ENCODE measurements at regions not wholly inside any gene's neighbourhood (a gene's known extent, or its start where the extent isn't known, plus 50 kb on each side); places are given as distances from the start of the nearest gene placed in this dataset.
A peak's percentile ranks its signal among the peaks of the same experiment; 100 is the strongest.
"Not testable (repeated sequence)": the region's sequence is repeated elsewhere in the genome, so short reads cannot be mapped to it uniquely, and the experiment has no call there.

DNA sequence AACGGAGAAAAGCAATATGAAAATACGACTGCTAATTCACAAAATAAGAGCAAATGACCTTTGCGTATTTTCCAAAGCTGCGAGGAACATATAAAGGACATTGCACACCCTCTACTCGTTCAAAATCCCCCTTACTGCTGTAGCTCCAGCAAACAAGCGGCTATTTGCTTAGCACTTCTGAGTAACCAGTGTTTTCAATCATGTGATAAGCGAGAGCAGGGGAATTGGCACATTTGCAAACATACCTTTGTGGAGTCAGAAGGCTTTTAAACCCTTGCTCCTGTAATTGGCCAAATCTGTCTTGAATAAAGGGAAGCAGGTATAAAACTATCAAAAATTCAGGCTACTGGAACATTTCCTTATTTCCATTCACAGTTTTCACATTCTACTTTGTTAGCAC, 610.2 kb downstream of the UBE2NL start:
- DNase-seq: no peak
- H3K9me3 ChIP-seq: no peaks in the 10 kb centered on the region
- H3K27me3 ChIP-seq: no peaks in the 10 kb centered on the region
- H3K4me3 ChIP-seq: no peak overlapping the region
- H3K36me3 ChIP-seq: no peaks in the 10 kb centered on the region

DNA sequence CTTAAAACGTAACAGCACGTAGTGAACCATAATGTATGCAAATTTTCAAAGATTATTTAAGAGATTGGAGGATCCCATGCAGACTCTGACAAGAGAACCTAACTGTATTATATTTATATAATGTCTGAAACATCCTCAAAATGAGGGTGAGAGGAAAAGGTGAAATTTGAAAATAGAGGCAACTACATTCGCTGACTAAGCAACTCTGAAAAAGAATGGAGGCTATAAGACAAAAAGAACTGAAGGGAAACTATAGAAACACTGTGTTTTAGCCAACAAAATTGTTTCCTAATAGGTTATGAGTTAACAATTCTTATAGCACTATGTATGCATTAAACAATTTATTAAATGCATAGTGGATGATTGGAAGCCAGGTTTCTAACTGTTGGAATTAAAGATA, 648.0 kb downstream of the UBE2NL start:
- no peak for DNase-seq
- Histone ChIP-seq H3K27me3 (no peaks in the 10 kb centered on the region), H3K9me3 (no peaks in the 10 kb centered on the region), H3K4me3 (no peak overlapping the region), H3K36me3 (no peaks in the 10 kb centered on the region)

DNA sequence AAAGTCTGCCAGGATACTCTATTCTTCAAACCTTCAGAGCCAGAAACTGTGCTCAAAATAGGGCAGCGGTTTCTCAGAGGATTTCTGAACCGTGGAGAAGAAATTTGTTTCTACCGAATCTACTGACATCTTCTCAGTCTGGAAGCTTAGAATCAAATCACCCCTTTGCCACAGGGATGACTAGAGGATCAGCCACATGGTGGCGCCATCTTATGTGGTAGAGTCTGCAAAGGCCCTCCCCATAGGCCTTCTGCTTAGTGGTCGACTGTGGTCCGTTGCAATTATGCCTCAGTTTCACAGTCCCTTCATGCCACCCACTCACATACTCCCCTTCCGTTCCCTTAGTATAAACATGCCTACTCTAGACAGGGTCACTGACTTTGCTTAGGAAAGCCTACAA, 680.7 kb upstream of the SPANXN1 start:
- Histone ChIP-seq H3K27me3 (no peaks in the 10 kb centered on the region), H3K36me3 (no peaks in the 10 kb centered on the region), H3K4me3 (no peak overlapping the region), H3K9me3 (no peaks in the 10 kb centered on the region)
- no peak for DNase-seq

DNA sequence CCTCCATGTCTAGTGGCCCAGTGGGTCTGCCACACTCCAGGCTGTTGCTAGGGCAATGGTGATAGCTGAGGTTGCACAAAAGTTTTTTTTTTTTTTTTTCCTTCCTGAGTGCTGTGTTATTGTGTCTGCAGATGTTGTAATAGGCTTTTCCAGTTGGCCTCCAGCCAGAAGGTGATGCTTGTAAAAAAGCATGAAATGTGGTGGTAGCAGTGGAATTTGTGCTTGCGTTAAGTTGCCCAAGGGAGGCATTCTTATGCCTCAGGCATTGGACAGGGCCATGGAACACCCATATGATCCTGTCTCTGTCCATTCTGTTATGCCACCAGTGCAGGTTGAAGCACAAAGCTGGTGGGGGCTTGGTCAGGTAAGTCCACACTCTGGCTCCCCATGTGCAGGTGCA, 660.5 kb upstream of the SPANXN1 start:
- no peaks in the 10 kb centered on the region for H3K36me3 ChIP-seq
- no peaks in the 10 kb centered on the region for H3K27me3 ChIP-seq
- H3K4me3 ChIP-seq: no peak overlapping the region
- DNase-seq: no peak
- H3K9me3 ChIP-seq: no peaks in the 10 kb centered on the region

DNA sequence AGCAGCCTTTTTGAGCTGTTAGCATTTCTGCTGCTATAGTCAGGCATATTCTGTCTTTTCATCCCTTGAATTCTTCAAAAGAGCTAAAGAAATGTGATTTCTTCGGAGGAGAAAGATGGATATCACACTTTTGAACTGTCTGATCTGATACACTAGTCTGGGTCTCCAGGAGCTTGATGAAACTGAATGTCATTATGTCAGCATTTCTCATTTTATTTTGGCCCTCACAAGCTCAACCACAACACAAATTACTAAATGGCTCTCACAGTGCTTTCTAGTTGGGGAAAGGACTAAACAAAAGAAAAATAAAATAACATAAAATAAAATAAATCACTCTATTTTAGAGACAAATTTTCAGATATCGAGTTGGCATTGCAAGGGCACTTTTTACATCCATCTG, 655.3 kb upstream of the SPANXN1 start:
- Histone ChIP-seq H3K27me3 (no peaks in the 10 kb centered on the region), H3K36me3 (no peaks in the 10 kb centered on the region), H3K4me3 (no peak overlapping the region), H3K9me3 (no peaks in the 10 kb centered on the region)
- no peak for DNase-seq

DNA sequence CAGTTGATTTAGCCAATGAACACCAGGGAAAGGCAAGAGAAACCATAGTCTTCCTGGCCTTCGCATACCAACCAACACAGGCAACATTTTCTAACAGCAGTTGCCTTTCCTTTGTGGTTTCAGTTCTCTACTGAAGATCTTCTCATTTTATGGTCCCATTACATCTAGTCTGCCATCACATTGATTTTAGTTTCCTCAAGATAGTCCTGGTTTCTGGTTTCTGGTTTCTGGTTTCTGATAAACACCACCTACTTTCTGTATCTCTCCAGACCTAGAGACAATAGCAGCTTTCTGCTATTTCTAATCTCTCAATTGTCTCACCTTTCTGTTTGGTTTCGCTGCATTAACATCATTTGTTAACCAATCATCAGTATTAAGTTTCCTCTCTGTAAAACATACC, 646.3 kb upstream of the SPANXN1 start:
- Histone ChIP-seq H3K9me3 (no peaks in the 10 kb centered on the region), H3K27me3 (no peaks in the 10 kb centered on the region), H3K4me3 (no peak overlapping the region), H3K36me3 (no peaks in the 10 kb centered on the region)
- no peak for DNase-seq

DNA sequence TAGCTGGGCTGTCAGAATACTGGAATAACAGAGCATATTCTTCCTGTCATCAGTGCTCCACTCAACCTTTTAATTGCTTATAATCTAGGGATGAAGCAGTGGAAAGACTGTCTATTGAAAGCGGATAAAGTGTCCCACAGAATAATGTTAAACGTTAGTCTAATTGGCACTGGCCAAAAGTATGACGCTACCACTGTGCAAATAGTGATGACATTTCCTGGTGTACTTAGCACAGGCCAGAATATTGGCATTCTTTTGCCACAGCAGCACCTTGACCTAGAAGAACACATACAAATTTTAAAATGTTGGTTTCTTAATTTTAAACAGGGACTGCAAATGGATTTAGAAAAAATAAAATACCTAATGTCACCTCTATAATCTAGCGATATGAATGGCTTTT, 635.2 kb upstream of the SPANXN1 start:
- H3K4me3 ChIP-seq: no peak overlapping the region
- H3K27me3 ChIP-seq: no peaks in the 10 kb centered on the region
- H3K9me3 ChIP-seq: no peaks in the 10 kb centered on the region
- no peak for DNase-seq
- H3K36me3 ChIP-seq: no peaks in the 10 kb centered on the region

DNA sequence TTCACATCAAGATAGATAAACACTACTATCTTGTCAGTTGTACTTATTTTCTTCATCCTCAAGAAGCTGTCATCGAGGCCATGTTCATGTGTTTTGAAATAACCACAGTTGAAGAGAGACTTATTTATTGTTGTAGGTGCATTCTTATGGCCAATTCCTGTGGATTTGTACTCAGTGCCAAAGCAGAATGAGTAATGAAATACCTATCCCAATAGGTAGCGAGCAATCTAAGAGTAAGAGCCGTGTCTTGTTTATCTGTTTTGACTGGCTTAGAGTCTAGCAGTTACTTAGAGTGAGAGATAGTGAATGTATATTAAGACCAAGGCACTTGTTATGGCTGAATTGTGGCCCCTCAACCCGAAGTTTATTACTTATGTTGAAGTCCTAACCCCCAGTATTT, 631.0 kb upstream of the SPANXN1 start:
- Histone ChIP-seq H3K27me3 (no peaks in the 10 kb centered on the region), H3K4me3 (no peak overlapping the region), H3K9me3 (no peaks in the 10 kb centered on the region), H3K36me3 (no peaks in the 10 kb centered on the region)
- no peak for DNase-seq

DNA sequence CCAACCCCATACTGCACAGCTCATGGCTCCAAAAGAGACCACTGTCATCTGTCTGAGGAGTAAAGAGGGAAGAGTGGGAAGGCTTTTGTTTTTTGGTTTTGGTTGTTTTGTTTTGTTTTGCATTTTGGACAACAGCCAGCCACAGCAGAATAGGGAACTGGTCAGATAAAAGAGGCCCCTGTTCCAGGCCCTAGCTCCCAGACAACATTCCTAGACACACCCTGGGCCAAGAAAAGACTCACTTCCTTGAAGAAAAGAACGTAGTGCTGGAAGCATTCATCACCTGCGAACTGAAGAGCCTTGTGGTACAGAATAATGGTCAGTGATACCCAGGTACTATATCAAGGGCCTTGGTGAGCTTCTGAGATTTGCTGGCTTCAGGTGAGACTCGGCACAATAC, 619.4 kb upstream of the SPANXN1 start:
- Histone ChIP-seq H3K27me3 (no peaks in the 10 kb centered on the region), H3K4me3 (no peak overlapping the region), H3K9me3 (no peaks in the 10 kb centered on the region), H3K36me3 (no peaks in the 10 kb centered on the region)
- DNase-seq: no peak

- H3K27me3 ChIP-seq, DNase-seq, H3K4me3 ChIP-seq, H3K36me3 ChIP-seq, H3K9me3 ChIP-seq: not testable (repeated sequence)
Measured at GRCh38 chrX:144634451-144634850, 612.9 kb upstream of the SPANXN1 start.

GRCh38 chrX:144637731-144638130, 609.6 kb upstream of the SPANXN1 start:
- no peaks in the 10 kb centered on the region for H3K36me3 ChIP-seq
- peak; percentile 5 for DNase-seq

DNA sequence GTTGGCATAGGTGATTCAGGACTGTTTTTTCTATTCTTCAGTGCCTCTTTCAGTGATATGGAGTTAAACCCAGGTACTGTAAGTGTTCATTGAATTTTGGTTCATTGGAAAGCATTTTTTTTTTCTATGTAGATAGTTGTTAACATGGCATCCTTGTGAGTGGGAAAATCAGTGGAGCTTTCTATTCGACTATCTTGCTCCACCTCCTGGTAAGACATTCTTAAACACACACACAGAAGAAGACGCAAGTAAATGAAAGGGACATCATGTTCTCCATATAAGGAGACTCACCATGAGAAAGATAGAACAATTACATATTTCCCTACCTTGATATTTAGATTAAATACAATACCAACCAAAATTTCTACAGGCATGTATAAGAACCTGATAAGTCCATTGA, 598.5 kb upstream of the SPANXN1 start:
- no peak for DNase-seq
- no peaks in the 10 kb centered on the region for H3K36me3 ChIP-seq
- no peaks in the 10 kb centered on the region for H3K27me3 ChIP-seq
- no peak overlapping the region for H3K4me3 ChIP-seq
- no peaks in the 10 kb centered on the region for H3K9me3 ChIP-seq

More at GRCh38 chrX:144637731-144638130, 609.6 kb upstream of the SPANXN1 start:
- Histone ChIP-seq H3K9me3 (no peaks in the 10 kb centered on the region), H3K27me3 (no peaks in the 10 kb centered on the region), H3K4me3 (no peak overlapping the region)

DNA sequence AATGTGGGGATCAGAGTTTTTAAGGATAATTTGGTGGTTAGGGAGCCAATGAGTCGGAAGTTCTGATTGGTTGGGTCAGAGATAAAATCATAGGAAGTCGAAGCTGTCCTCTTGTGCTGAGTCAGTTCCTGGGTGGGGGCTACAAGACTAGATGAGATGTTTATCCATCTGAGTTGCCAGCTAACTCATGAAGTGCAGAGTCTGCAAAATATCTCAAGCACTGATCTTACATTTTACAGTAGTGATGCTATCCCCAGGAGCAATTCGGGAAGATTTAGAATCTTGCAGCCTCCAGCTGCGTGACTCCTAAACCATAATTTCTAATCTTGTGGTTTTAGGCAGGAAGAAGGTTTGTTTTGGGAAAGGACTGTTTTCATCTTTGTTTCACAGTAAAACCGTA, 565.8 kb upstream of the SPANXN1 start:
- DNase-seq: peak; percentile 23
- H3K36me3 ChIP-seq: no peaks in the 10 kb centered on the region

DNA sequence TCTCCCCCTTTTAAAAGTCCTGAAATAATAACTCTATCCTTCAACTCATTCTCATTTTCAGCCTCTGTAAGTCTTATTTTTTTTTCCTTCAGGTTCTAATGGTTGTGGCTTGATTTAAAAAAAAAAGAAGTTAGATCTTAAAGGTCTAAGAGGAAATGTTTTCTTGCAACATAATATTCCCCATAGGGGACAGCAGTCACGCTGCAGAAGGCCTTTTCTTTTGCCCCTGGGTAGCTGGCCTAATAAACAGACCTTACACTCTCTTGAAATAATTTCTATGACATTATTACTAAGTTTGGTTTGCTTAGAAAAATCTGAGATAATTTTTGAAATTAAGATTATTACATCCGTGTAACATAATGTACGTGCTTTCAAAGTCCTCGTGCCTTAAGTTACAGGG, 564.1 kb upstream of the SPANXN1 start:
- no peak overlapping the region for H3K4me3 ChIP-seq
- DNase-seq: no peak
- H3K36me3 ChIP-seq: no peaks in the 10 kb centered on the region
- no peaks in the 10 kb centered on the region for H3K27me3 ChIP-seq
- H3K9me3 ChIP-seq: no peaks in the 10 kb centered on the region

More for the DNA sequence above, 565.8 kb upstream of the SPANXN1 start:
- no peaks in the 10 kb centered on the region for H3K27me3 ChIP-seq
- no peak overlapping the region for H3K4me3 ChIP-seq
- H3K9me3 ChIP-seq: no peaks in the 10 kb centered on the region

DNA sequence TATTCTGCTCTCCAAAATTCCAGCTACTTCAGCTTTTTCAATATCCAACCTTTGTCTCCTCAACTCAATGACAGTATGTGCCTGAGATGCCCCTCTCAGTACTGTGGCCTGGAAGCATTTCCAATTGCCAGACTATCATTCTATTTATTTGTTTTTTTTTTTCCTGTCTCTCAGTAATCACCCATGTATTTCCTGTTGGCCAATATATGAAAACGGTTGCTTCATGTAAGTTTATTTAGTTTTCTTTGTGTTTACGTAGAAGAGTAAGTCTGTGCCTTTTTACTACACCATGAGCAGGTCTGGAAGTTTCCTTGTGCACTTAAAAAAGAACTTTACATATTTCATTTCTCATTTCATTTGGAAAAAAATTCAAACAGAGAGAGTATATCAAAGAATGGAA, 537.5 kb upstream of the SPANXN1 start:
- no peak overlapping the region for H3K4me3 ChIP-seq
- no peak for DNase-seq
- no peaks in the 10 kb centered on the region for H3K36me3 ChIP-seq
- H3K9me3 ChIP-seq: no peaks in the 10 kb centered on the region
- no peaks in the 10 kb centered on the region for H3K27me3 ChIP-seq

DNA sequence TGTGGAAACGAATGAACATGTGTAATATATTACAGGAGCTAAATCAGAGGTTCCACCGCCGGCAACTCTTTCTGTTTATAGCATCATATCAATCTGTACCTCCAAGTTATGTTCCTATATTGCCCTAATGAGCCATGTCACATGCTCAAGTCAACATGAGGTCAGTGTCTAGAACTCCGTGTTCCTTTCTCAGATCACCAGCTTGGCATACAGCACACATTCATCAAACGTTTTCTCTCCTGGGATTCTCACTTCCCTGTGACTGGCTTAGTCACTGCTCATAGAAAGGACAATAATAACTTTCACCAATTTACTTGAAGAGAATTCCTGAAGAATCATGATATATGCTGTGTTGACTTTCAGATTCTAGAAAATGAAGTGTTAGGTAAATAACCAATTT, 532.0 kb upstream of the SPANXN1 start:
- DNase-seq: no peak
- H3K27me3 ChIP-seq: no peaks in the 10 kb centered on the region

GRCh38 chrX:144716187-144716586, 531.1 kb upstream of the SPANXN1 start:
- no peak for DNase-seq
- H3K36me3 ChIP-seq: no peaks in the 10 kb centered on the region
- no peak overlapping the region for H3K4me3 ChIP-seq
- H3K27me3 ChIP-seq: no peaks in the 10 kb centered on the region
- no peaks in the 10 kb centered on the region for H3K9me3 ChIP-seq

More for the DNA sequence above, 532.0 kb upstream of the SPANXN1 start:
- no peak overlapping the region for H3K4me3 ChIP-seq
- no peaks in the 10 kb centered on the region for H3K9me3 ChIP-seq
- H3K36me3 ChIP-seq: no peaks in the 10 kb centered on the region

- H3K36me3 ChIP-seq: no peaks in the 10 kb centered on the region
- no peaks in the 10 kb centered on the region for H3K9me3 ChIP-seq
- no peak overlapping the region for H3K4me3 ChIP-seq
- DNase-seq: no peak
- no peaks in the 10 kb centered on the region for H3K27me3 ChIP-seq
Measured at GRCh38 chrX:144717682-144718081, 529.6 kb upstream of the SPANXN1 start.

DNA sequence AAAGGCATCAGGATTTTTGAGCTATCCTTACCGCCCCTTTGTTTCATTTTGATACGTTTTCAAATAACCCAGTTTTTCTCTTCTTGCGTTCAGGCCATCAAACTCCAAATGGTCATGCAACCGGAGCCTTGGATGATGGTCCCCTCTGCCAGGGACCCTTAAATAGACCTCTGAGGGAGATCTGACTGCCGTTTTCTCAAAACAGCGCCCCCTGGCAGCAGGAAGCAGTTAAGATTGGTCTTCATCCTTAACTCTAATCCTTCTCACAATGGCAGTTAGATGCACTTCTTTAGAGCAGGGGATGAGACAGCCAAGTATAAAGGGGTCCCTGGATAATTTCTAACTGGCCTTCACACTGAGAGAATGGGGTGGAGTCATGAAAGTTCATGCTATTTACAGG, 525.0 kb upstream of the SPANXN1 start:
- no peaks in the 10 kb centered on the region for H3K36me3 ChIP-seq
- no peaks in the 10 kb centered on the region for H3K27me3 ChIP-seq
- DNase-seq: no peak
- no peak overlapping the region for H3K4me3 ChIP-seq
- no peaks in the 10 kb centered on the region for H3K9me3 ChIP-seq
